Activated CD4-positive, CD25-positive, alpha-beta regulatory T cell treated with anti-CD3 and anti-CD28 coated beads, Interleukin-2, amount 50 U/mL, for 72 hours (primary cell): ENCODE measurements at regions not wholly inside any gene's neighbourhood (a gene's known extent, or its start where the extent isn't known, plus 50 kb on each side); places are given as distances from the start of the nearest gene placed in this dataset.

ENCODE experiments used
- DNase-seq: peaks from one replicate; pipeline ENCODE4 v3.0.0; 2021

DNA sequence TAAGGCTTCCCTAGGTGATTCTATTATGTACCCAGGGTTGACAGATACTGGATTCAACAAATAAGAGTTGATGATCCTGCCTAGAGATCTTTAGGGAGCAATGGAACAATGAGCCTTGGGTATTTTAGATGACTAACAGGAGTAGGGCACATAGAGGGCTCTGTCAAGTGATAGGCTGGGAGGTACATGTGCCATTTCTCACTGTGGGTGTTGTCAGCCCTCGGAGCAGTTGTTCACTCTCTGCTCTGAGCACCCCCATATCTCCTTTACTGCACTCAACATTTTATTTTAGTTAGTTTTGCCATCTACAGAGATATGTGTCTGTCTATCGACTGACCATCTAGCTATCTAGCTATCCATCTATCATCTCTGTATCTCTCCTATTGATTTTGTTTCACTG lies 950.6 kb downstream of the TYW1 start:
- no peak for DNase-seq

DNA sequence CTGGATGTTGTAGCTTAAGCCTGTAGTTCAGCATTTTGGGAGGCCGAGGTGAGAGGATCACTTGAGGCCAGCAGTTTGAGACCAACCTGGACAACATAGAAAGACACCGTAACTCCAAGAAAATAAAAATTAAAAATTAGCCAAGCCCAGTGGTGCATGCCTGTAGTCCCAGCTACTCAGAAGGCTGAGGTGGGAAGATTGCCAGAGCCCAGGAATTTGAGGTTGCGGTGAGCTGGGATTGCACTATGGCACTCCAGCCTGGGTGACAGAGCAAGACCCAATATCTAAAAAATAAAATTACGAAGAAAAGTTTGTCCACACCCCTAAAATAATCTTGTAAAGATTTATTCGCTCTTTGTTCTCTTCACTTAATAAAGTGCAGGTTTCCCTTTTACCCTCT lies 951.0 kb downstream of the TYW1 start:
- DNase-seq, result no peak

DNA sequence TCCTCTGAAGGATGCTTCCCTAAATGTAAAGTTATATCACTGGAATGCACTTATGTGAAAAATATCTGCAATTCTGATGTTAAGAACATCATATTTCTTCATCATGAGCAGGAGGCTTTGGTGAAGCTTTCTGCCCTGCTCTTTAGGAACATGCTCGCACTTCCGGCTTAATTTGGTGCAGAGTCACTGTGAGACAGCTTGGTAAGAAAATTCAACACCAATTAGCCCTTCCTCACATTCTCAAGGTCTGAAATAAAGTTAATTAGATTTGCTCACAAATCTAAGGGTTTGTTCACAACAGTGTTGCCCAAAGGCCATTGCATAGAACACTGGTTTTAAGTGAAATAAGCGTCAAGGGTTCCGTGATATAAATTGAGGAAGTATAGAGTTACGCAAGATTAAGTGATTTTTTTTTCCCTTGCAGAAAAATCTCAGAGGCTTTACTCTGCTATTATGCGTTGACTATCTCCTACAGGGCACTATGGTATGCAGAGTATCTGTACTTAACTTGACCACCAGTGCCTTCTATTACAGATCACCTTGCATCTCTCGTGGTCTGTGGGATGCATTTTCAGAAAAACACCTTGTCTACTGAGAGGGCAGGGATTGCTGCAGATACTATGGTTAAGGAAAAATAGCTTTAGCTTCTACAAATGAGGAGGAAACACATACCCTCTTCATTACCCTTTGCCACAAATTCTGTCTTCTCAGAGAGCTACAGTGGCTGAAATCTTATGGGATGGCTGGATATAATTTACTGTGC lies 953.9 kb downstream of the TYW1 start:
- DNase-seq, result no peak

DNA sequence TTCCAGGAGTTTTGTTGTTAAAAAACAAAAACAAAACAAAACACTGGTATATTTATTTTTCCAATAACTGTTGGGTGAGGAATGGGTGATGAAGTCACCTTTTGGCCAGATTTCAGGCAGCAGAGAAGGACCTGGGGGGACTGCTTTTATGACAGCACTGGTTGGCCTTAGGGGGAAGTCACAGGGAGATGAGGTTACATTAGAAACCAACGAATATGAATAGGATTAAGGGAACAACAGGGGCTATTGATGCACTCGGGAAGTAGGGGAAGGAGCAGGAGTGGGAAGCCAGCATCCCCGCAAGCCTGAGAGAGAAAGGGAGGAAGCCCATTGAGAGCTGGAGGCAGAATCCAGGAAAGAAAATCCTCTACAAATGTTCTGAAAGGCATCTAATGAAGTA lies 958.4 kb downstream of the TYW1 start:
- DNase-seq, result no peak

DNA sequence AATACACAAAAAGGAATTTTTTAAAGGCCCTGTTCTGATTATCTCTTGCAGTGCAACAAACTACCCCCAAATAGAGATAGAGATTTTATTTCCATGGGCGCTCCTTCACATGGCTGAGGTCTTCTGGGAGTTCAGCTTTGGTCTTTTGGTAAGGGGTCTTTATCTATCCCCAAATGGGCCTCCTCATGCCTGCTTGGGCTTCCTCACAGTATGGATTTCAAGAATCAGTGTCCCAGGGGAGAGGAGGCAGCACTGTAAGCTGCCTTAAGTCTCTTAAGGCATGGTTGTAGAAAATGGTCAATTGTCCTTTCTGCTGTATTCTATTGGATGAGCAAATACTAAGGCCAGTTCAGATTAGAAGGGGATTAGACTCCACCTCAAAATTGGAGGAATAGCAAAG lies 966.2 kb downstream of the TYW1 start:
- no peak for DNase-seq

DNA sequence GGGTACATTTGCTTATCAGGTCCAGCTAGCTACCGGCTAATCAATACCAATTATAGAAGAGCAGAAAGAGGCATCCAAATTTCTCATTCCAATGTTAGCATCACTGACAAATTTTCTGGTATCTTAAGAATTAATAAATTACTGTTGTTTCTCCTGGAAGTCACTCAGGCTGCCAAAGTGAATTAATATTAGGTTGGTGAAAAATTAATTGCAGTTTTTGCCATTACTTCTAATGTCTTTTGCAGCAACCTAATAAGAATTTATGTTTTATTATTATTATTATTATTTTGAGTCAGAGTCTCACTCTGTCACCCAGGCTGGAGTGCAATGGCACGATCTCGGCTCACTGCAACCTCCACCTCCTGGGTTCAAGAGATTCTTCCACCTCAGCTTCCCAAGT lies 979.9 kb downstream of the TYW1 start:
- no peak for DNase-seq

DNA sequence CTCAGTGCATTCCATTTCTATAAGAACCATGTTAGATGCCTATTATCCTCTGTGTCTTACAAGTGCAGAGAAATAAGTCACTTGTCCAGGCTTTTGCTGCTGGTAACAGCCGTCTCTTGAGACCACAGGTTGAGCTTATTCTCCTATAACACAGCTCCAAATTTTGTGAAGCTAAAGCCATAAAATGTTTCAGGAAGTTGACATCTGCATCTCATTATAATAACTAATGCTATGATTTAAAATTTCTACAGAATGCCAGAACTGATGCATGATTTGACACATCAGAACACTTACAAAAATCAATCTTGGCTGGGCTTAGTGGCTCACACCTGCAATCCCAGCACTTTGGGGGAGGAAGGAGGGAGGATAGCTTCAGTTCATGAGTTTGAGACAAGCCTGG lies 986.9 kb downstream of the TYW1 start:
- DNase-seq, result no peak

DNA sequence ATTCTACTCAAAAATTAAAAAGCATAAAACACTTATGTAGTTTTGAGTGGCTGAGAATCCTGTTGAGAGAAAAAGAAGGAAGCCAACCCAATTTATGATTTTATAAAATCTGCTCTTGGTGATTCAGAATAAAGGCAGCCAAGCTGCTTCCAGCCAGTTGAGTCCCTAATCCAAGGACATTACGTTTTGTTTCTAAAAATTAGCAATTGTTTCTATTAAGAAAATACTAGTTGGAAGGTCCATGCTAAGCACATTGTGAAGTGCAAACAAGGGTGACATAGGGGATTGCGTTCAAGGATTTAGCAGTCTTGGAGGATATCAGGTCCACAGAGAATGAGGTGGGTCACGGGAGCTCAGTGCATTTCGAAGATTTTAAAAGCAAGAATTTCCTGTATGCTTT lies 987.7 kb downstream of the TYW1 start:
- no peak for DNase-seq

DNA sequence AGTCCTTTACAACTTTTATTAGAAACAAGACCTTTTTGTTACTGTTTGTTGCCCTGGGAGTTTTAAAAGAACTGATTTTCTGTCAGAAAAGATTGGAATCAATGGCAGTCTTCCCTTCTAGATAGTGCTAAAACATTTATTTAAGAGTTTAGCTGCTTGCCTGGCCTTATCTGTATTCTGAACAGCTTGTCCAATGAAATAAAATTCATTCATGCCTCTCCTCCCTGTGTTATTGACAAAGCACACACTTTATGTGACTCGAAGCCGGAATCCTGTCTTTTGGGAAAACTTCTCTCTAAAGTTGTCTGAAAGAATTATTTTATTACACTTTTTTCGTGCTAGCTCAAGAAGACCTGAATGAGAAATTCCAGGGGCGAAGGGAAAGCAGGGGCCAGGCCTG lies 992.5 kb downstream of the TYW1 start:
- no peak for DNase-seq

DNA sequence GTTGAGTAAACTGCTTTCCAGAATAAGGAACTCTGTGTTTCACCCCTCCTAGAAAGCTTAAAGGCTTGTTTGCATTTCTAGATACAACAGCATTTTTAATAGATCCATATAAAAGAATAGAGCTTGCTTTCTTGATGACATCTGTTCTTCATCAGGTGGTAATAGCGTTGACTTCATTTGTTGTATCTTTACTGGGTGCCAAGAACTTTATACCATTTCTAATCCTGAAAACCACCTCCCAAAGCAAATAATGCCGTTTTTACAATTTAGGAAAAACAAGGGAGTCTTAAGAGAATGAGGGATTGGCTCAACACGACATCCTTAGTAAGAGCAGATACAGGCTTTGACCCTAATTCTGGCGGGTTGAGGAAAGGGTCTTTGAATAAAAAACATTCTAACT lies 993.4 kb downstream of the TYW1 start:
- no peak for DNase-seq

DNA sequence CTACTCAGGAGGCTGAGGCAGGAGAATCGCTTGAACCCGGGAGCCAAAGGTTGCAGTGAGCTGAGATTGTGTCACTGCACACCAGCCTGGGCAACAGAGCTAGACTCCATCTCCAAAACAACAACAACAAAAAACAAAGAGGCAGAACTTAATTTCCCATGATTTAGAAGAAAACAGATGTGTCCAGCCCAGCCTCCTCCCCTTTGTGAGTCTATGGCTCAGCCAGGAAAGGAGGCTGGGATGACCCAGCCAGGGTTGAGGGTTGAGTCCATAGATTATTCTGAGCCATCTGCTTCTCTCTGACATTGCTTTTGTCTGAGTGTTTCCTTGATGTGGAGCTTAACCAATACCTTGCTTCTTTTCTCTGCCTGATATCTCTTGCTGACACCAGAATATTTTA lies 994.1 kb downstream of the TYW1 start:
- DNase-seq, result no peak

DNA sequence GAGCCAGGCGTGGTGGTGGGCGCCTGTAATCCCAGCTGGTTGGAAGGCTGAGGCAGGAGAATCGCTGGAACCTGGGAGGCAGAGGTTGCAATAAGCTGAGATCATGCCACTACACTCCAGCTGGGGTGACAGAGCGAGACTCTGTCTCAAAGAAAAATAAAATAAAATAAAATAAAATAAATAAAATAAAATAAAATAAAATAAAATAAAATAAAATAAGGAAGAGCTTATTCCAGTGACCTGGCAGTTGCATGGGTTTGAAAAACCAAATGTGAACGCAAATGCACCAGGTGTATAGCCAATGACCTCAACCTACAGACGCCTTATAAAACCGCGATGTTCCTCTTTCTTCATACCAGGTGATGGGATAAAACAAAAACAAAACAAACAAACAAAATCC lies 995.7 kb downstream of the TYW1 start:
- DNase-seq, result no peak

DNA sequence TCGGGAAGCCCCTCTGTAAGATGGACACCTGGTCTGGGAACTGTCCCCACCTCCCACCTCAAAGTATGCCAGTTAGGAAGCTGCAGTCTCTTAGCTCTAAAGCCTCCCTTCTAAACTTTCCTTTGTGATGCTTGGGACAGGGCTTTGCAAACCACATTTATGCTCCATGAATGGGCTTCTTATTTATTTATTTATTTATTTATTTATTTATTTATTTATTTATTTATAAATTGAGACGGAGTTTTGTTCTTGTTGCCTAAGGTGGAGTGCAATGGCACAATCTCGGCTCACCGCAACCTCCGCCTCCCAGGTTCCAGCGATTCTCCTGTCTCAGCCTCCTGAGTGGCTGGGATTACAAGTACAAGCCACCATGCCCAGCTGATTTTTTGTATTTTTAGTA lies 1009.4 kb downstream of the TYW1 start:
- DNase-seq, result no peak

DNA sequence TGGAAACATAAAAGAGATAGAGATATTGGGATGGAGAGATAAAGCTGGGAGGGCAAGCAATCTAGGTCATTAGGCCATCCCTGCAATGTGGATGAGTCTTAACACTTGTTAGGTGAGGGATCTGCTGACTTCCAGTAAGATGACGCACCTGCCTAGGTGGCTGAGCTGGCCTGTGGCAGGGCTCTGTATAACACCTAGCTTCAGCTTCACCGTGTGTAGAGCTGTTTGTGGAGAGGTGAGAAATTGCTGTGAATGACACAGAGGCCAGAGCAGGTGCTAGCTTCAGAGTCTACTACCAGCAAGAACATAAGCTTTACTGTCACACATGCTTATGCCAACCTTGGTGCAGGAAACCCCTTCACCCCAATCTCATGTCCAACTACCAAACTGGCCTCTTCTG lies 1010.0 kb downstream of the TYW1 start:
- no peak for DNase-seq

DNA sequence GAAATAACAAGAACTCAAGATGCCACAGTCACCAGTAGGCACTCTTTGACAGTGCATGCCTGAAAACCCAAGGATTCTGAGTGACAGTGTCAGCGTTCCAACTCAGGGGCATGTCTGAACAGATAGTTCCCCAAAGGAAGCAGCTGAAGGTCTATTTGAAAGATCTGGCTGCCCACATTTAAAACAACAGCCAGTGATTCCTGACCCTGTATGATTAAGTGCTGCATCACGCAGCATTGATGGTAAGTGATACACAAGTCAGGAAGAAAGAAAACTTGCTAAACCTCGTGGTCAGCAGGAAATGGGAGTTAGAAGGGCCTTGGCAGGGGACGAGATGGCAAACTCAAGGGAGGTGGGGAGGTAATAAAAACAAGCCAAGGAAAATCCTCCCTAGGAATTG lies 1013.1 kb downstream of the TYW1 start:
- no peak for DNase-seq

DNA sequence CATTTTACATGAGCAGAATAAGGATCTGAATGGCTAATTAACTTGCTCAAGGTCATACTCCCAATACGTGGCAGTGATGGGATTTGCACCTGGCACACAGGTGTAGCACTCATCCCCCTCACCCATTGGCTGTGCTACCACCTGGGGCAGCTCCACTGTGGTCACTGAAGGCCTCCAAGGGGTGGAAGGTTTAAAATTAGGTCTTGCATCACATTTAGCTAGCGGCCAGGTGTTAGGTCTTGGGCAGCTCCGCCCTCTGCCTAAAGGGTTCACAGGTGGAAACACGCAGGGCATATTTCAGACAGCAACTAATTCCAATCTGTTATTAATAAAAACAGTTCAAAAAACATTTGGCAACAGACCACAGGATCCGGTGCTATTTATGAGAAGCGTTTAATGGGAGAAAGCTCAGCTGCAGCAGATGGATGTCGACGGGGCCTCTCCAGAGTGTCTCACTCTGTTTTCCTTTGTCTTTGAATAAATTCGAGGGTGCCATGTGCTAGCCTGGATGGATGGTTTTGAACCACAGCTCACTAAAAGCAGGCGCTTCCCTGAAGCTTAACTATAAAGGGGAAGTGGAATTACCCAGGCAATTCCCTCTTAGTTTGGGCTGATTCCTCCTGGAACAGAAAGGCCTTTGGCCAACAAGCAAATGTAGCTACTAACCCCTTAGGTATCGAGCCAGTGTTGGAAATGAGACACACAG lies 1017.6 kb downstream of the TYW1 start:
- no peak for DNase-seq

DNA sequence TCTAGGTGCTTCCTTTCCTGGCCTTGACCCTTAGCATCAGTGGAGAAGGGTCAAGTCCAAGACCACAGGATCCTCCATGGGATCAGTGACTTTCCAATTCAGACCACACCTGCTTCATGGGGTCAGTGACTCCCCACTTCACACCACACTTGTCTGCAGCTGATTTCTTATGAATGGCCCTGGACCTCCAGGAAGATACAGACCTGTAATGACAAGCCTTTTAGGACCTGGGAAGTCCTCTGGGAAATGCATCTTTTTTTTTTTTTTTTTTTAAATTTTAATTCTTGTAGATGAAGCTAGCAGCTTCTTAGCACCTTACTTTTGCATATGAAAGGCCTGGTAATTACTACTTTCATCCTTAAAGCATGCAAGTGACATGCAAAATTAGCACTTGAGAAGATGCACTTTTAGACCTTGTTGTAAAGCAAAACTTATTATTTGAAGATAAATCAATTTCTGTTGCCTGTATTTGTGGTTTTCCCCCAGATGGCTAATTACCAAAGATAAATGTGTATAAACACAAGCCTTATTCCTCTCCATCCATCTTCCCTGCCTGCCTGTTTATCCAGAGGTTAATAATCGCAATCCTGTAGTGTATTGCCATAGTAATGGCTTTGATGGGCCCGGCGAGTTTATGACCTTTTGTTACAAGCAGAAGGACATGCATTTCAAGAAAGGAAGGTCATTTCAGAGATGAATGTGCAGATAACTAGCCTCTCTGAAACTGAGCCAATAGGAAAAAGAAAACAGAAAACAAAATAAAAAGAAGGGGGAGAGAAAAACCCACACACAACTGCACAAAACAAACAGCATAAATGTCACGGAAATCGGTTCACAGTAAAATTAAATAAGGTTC lies 1018.7 kb downstream of the TYW1 start:
- no peak for DNase-seq

DNA sequence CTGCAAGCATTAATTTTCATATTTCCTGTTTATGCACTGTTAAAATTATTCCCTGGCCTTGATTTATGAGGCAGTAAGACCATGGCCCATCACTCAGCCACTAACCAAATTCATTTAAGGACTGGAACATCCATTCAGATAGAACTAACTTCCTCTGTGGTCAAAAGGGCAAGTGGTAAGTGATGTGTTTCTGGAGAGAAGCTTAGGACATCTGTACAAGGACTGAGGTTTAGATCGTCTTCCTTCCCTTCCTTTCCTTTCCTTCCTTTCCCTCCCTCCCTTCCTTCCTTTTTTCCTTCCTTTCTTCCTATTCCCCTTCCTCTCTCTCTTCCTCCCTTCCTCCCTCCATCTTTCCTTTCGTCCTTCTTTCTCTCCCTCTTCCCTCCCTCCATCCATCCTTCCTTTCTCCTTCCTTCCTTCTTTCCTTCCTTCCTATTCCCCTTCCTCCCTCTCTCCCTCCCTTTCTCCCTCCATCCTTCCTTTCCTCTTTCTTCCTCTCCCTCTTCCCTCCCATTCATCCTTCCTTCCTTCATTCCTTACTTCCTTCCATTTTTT lies 1019.4 kb downstream of the TYW1 start:
- DNase-seq, result no peak

DNA sequence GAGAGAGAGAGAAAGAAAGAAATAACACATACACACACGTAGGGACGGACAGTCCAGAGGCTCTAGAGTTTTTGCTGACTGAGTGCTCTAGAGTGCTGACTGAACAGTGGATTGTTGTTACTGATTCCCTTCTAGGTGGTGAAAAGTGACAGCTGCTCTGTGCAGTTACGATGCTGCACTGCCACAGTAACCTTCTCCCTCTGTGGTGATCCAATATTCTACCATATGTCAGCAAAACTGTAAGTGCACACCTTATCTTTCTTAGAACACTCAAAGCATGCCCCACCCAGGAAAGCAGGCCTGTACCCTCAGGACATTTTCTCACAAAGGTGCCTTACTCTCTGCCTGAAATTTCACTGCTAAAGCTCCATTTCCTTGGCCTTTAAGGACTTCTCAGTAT lies 1023.5 kb downstream of the TYW1 start:
- DNase-seq, result no peak

DNA sequence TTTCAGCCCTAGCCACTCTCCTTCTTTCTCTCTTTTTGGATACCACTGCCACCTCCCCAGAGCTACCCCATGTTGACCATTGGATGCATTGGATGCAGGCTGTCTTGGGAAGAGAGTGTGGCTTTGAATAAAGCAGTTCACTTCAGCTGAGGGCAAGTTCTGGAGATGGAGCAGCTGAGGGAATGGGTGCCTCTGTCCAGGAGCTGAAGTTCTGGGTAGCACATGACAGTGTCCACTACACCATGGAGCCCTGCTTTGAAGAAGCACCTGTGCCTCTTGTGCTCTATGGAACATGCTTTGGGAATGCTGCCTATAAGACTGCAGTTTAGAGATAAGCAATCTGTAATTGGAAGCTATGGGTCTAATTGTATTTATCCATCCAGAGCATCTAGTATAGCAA lies 1028.7 kb downstream of the TYW1 start:
- no peak for DNase-seq

DNA sequence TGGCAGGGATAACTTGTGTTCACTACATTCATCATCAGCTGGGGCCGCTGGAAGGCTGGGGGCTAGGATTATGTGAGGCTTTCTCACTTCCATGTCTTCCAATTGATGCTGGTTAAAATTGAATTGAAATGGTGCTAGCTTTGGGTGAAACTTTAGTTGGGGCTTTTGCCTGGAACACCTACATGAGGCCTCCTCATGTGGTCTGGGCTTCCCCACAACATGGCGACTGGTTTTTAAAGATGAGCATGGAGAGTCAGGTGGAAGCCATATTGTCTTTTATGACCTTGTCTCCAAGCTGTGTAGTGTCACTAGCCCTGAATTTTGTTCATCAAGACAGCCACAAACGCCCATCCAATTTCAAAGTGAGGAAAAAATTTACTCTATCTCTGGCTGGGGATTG lies 1033.9 kb downstream of the TYW1 start:
- no peak for DNase-seq

DNA sequence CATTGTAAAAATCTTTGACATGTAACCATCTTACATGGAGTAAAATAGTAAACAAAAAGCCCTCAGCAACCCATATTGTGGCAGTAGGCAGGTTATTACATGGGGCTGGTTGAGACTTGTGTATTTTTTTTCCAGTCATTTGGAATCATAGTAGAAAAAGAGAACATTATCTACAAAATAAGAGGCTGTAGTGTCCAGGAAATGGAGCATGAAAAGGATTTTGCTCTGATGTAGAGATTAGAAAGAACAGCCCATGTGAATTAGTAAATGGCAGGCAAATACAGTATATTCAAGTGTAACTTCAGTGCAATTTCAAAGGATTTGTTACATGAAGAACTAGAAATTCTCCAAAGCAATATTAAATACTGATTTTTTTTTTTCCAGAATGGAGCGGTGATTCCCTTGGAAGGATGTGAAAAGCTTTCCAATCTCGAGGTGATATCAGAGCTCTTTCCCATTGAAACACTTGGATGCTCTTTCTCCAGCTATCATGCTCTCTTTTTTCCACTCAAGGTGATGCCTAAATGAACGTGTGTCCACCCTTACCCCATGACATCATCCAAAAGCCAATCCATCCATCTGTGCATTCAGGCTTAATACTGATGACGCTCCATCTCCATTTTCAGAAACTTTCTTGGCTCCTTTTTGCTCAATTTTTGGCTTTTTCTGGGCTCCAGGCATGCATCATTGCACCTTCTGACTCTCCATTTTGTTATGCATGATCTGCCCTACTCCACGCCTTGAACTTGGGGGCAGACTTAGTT lies 1034.7 kb downstream of the TYW1 start:
- DNase-seq, result no peak
